ENCODE measurements at regions not wholly inside any gene's neighbourhood (a gene's known extent, or its start where the extent isn't known, plus 50 kb on each side); places are given as distances from the start of the nearest gene placed in this dataset.

DNA sequence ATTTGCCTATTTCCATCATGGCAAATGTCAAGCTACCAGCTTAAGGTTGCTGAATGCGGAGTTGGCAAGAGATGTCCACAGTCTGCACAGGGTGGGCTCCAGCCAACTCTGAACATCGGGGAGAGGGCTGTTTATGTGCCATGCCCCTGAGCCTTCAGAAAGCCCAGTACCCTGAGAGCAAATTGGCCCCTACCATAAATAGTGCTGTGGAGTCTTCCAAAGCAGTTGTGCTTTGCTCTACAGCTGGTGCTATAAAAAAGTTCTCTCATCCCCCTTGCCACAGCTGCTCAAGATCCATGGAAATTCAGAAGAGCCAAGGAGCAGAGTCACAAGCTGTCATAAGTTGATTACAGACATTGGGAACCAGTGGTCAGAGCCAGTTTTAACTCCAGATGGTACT is 85.6 kb upstream of the CLDN14 start:
- 98% methylated on average over 2 of the region's 2 CpGs for WGBS (ENCODE audit: low lambda C conversion rate, missing lambda C conversion rate)

DNA sequence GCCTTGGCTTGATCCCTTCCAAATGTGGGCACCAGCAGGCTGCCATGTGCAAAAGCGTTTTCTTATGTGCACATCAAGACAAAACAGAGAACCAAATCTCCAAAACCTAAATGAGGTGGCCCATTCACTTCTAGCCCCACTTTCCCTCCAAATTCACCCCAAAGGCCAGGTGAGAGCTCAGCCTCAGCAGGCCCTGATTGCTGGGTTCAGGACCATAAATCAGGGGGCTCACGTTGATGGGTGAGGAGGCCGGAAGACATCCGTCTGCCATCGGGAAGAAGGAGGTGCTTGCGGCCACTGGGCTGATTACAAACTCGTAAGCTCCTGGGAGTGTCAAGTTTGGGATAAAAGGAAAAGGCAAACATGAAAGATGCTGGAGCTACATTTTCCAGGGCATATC is 86.7 kb upstream of the CLDN14 start:
- H3K36me3 ChIP-seq (replicated peaks; ENCODE audit: insufficient read depth, low read depth), result no peaks in the 10 kb centered on the region
- H3K9me2 ChIP-seq (replicated peaks; ENCODE audit: insufficient read depth), result no peaks in the 10 kb centered on the region
- H4K20me1 ChIP-seq (ENCODE audit: insufficient read depth, poor library complexity, severe bottlenecking), result no peaks in the 10 kb centered on the region
- TF ChIP-seq EZH2 (IDR thresholded peaks at IDR 0.05; ENCODE audit: borderline replicate concordance), result no peak
- no peak for TF ChIP-seq EZH2phosphoT487 (IDR thresholded peaks at IDR 0.05; ENCODE audit: low read depth, severe bottlenecking, unreplicated experiment)
- TF ChIP-seq, protein P1, sequence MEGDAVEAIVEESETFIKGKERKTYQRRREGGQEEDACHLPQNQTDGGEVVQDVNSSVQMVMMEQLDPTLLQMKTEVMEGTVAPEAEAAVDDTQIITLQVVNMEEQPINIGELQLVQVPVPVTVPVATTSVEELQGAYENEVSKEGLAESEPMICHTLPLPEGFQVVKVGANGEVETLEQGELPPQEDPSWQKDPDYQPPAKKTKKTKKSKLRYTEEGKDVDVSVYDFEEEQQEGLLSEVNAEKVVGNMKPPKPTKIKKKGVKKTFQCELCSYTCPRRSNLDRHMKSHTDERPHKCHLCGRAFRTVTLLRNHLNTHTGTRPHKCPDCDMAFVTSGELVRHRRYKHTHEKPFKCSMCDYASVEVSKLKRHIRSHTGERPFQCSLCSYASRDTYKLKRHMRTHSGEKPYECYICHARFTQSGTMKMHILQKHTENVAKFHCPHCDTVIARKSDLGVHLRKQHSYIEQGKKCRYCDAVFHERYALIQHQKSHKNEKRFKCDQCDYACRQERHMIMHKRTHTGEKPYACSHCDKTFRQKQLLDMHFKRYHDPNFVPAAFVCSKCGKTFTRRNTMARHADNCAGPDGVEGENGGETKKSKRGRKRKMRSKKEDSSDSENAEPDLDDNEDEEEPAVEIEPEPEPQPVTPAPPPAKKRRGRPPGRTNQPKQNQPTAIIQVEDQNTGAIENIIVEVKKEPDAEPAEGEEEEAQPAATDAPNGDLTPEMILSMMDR (IDR thresholded peaks at IDR 0.05; ENCODE audit: poor library complexity), result no peak
- H3K79me2 ChIP-seq, result no peaks in the 10 kb centered on the region
- no peaks in the 10 kb centered on the region for H3K4me1 ChIP-seq (ENCODE audit: insufficient read depth)
- peak overlapping the region; percentile 20 for H3K4me2 ChIP-seq
- no peak overlapping the region for H2AFZ ChIP-seq
- no peaks in the 10 kb centered on the region for H3K9me3 ChIP-seq (ENCODE audit: low read depth)
- H3K27me3 ChIP-seq, result peaks cover 3% of the 10 kb centered on the region
- H3K4me3 ChIP-seq, result no peak overlapping the region
- WGBS (ENCODE audit: low lambda C conversion rate, missing lambda C conversion rate), result 65% methylated on average over 7 of the region's 7 CpGs
- H3K27ac ChIP-seq, result no peak overlapping the region
- no peak for DNase-seq (ENCODE audit: low spot score)

More for the DNA sequence above, 85.6 kb upstream of the CLDN14 start:
- no peaks in the 10 kb centered on the region for H3K79me2 ChIP-seq
- no peak for DNase-seq (ENCODE audit: low spot score)
- no peaks in the 10 kb centered on the region for H3K36me3 ChIP-seq (replicated peaks; ENCODE audit: insufficient read depth, low read depth)
- H3K4me3 ChIP-seq, result no peak overlapping the region
- H4K20me1 ChIP-seq (ENCODE audit: insufficient read depth, poor library complexity, severe bottlenecking), result no peaks in the 10 kb centered on the region
- no peak overlapping the region for H2AFZ ChIP-seq
- H3K27me3 ChIP-seq, result peaks cover 3% of the 10 kb centered on the region
- no peak overlapping the region for H3K27ac ChIP-seq
- no peak for TF ChIP-seq EZH2 (IDR thresholded peaks at IDR 0.05; ENCODE audit: borderline replicate concordance)
- no peak for TF ChIP-seq EZH2phosphoT487 (IDR thresholded peaks at IDR 0.05; ENCODE audit: low read depth, severe bottlenecking, unreplicated experiment)
- TF ChIP-seq, protein P1 (IDR thresholded peaks at IDR 0.05; ENCODE audit: poor library complexity), result no peak
- H3K4me2 ChIP-seq, result no peak overlapping the region
- H3K9me3 ChIP-seq (ENCODE audit: low read depth), result no peaks in the 10 kb centered on the region
- H3K9me2 ChIP-seq (replicated peaks; ENCODE audit: insufficient read depth), result no peaks in the 10 kb centered on the region
- H3K4me1 ChIP-seq (ENCODE audit: insufficient read depth), result no peaks in the 10 kb centered on the region

DNA sequence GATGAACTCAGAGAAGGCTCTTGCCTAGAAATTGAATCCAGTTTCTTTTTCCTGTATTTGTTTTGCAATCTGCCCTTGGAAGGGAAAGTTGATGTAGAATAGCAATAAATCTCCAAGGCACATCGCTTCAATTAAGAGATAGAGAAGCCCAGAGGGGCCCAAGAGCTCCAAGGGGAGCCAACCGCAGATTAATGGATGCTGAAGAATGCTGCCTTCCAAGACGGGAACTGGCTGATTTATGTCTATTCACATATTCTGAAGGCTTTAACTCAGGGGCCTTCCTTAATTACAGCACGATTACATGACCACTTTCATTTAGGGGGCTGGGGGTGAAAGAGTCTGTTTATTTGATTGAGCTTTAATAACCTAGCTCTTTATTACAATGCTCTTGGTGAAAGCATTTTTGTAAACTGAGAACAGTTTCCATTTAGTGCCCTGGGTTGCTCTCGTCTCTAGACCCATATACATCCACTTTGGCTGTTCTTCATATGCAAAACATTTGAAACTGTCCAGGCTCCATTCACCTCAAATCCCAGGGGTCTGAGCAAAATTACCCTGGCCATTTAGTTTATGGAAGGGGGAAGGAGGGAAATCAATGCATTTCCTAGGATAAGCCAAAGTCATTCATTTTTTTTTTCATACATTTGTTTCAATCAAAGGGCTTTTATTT is 87.4 kb upstream of the CLDN14 start:
- DNase-seq (ENCODE audit: low spot score), result no peak
- Histone ChIP-seq H3K36me3 (replicated peaks; ENCODE audit: insufficient read depth, low read depth) (no peaks in the 10 kb centered on the region), H3K27ac (no peak overlapping the region), H3K4me2 (peak overlapping the region; percentile 20), H3K4me1 (ENCODE audit: insufficient read depth) (no peaks in the 10 kb centered on the region), H3K4me3 (no peak overlapping the region), H4K20me1 (ENCODE audit: insufficient read depth, poor library complexity, severe bottlenecking) (no peaks in the 10 kb centered on the region), H3K9me2 (replicated peaks; ENCODE audit: insufficient read depth) (no peaks in the 10 kb centered on the region), H3K79me2 (no peaks in the 10 kb centered on the region), H2AFZ (no peak overlapping the region), H3K27me3 (peaks cover 3% of the 10 kb centered on the region), H3K9me3 (ENCODE audit: low read depth) (no peaks in the 10 kb centered on the region)
- WGBS (ENCODE audit: low lambda C conversion rate, missing lambda C conversion rate), result 62% methylated on average over 5 of the region's 5 CpGs
- TF ChIP-seq EZH2 (IDR thresholded peaks at IDR 0.05; ENCODE audit: borderline replicate concordance) (no peak), EZH2phosphoT487 (IDR thresholded peaks at IDR 0.05; ENCODE audit: low read depth, severe bottlenecking, unreplicated experiment) (no peak)
- TF ChIP-seq, protein P1 (IDR thresholded peaks at IDR 0.05; ENCODE audit: poor library complexity), result no peak
